C1 segment of cervical spinal cord (tissue), 14 donors: ENCODE measurements at regions not wholly inside any gene's neighbourhood (a gene's known extent, or its start where the extent isn't known, plus 50 kb on each side); places are given as distances from the start of the nearest gene placed in this dataset.

Source experiments
- DNase-seq, 14 donors: peaks; one replicate each; lab custom pipeline; 2025; lab: John Stamatoyannopoulos, UW

DNA sequence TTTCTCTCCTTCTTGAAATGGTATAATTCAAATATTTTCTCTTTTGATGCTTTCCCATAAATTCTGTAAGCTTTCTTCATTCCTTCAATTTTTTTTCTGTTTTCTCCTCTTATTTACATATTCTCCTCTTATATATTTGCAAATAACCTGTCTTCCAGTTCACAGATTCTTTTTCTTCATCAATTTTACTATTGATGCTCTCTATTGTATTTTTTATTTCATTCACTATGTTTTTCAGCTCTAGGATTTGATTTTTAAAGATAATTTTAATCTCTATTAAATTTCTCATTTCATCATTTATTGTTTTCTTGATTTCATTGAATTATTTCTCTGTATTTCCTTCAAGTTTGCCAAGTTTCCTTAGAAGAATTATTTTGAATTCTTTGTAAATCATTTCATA, 54.0 kb upstream of the PRPS1L1 start:
- DNase-seq, result no peak

DNA sequence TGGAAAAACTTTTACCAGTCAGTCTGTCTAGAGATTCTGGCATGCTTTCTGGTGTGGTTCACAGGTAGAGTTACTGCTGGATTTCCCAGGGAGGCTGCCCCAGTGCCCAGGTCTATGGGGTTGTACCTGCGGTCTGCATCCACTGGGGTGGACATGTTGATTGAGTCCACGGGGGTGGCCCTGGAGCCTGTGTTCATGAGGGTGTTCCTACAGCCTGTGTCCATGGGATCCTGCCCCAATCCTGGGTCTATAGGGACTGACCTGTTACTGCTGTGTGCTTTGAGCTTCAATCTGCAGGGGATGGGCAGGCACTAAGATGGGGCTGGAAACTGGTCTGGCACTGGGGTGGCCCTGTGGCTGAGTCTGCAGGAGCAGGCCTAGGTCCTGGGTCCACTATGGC, 54.5 kb upstream of the PRPS1L1 start:
- no peak for DNase-seq

DNA sequence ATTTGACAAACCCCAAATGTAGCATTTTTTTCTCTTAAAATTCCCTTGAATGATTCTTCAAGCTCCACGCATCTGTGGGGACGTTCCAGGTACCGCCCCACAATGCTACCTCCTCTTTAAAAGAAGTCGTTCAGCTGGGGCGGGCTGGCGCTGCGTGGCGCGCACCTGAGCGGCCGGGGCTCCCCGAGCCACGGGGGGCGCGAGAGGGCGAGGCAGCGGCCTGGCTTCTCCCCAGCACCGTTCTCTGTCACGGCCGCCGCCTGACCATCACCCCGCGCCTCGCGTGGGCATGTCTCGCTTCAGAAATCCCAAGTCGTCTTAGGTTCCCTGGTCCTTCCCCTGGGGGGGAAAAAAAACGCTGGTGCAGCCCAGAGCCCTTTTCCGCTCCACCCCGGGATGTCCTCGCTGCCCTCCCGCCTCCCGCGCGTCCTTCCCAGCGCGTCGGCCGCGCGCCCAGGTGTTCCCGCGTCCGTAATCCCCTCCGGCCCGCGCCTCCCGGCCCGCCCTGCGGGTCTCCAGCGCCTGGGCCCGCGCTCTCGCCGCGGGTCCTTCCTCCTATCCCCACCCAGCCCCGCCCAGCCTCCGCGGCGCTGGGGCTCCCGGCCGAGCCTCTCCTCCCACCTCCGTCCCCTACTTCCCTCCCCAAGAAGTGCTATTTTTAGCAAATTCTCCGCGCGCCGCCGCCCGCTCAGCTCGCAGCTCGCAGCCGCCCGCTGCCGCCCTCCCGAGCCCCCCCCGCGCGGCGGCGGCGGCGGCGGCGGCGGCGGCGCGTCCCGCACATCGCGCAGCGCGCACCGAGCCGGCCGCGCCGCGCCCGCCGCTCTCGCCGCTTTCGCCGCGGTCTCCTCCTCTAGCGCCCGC, 58.7 kb upstream of the PRPS1L1 start:
- peak in 5 of 14 donors; percentile 12 to 85 (median 36) for DNase-seq

DNA sequence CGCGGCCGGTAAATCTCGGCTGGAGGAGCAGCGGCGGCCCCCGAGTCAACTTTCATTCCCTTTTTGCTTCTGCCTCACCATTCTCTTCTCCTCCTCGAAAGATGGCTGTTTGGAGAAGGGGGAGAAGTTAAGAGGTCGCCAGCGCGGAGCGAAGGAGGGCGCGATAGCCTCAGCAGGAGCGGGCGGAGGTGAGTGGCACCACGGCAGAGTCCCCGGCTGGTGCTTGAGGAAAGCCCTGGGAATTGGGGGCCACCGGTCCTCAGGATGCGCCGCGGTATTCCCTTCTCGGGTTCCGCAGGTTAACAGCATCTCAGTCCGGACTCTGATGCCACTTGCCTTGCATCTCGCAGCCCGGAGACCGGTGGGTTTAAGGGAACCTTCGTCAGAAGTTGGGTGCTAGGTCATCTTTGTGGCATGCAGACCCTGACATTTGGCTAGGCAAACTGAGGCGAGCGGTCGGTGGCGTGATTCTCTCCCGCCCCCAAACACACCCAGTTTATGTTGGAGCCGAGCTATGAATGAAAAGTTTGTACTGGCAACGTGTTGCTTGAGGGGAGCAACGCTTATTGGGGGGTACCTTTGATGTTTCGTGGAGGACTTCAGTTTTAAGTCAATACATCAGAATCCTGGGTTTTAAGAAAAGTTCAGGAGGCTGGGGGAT, 59.5 kb upstream of the PRPS1L1 start:
- DNase-seq, result peak in 5 of 14 donors; percentile 3 to 70 (median 30)

DNA sequence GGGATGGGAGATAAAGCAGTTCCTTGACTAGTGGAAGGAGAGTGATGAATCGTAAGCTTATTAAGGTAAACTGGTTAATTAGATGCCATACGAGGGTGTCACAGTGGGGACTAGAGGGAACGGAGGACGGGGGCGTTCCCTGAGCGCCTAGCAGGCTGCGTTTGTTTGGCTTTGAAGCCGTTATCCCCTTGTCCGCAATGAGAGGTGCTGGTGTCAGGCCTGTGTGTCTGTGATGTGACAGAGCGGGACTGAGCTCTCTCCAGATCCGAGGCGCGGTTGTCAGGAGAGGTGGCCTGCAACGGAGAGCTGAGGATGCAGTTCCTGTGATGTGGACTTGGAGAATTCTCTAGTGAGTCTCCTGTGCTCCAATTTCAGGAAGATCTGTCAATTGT, 60.0 kb upstream of the PRPS1L1 start:
- DNase-seq, result peak in 4 of 14 donors; percentile 3 to 70 (median 5)

DNA sequence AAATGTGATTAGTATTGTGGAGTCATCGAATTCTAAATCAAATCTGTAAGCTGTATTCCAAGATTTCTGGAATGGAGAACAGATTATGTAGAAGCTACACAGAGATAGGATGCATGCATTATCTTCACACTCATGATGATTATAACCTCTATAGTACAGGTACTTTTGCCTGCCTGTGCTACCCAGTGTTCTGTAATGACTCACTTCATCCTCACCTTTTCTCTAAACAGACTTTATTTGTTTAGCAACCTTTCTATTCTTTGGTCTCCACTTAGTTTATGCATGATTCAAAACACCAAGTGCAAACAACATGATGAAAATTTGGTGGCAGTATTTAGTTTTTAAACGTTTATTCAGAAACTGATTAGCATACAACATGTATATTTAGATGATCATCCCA, 68.4 kb upstream of the PRPS1L1 start:
- DNase-seq, result no peak

DNA sequence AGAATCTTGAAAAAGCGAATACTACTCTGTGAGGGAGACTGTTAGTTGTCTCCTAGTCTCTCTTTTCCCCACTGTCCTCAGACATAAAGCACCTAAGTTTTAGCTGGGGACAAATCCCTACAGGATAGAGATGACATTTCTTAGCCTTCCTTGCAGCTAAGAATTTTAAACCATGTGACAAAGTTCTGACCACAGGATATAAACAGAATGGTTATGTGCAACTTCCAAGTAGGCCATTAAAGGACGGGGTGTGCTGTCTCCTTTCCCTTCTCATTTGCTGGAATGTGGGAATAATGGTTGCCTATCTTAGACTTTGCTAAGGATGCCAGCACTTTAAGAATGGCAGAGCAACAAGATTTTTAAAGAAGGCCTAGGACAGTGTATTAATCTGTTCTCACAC, 74.9 kb upstream of the PRPS1L1 start:
- no peak for DNase-seq

DNA sequence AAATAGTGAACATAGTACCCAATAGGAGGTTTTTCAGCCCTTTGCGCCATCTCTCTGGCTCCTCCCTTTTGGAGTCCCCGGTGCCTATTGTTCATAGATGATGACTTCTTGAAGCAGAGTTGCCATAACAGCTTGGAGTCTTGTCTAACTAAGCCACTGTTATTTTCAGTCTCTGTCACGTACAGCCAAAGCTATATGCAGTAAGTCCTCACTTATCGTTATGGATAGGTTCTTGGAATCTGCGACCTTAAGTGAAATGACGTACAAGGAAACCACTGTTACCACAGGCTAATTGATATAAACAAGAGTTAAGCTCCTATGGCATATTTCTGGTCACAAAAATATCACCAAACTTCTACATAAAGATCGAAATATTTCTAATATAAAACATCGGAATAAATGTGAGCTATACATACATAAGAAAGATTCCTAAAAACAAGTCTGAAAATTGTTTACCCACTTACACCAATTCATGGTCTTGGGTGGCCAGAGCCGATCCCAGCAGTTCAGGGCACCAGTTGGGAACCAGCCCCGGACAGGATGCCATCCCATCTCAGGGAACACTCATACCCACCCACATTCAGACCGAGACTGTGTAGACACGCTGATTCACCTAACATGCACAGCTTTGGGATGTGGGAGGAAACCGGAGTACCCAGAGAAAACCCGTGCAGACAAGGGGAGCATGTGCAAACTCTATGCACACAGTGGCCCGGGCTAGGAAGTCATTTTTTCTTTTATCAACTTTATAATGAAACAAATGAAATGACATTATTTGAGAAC, 76.0 kb upstream of the PRPS1L1 start:
- DNase-seq, result no peak

DNA sequence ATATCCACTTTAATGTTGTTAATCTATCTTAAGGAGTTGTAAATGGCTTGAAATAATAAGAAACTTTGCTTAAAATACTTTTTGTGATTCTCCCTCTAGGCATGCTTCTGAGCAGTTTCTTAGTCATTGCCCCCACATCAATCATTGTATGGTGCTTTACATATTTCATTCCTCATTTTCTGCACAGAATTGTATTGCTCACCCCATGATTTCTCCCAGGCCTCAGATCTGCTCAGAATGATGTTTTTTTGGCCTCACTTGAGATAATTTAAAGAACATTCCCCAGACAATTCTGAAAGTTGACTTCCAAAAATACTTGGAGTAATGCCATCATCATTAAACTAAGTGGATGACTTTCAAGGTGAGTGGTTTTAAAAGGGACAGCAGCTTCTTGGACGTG, 82.1 kb upstream of the PRPS1L1 start:
- DNase-seq, result no peak

DNA sequence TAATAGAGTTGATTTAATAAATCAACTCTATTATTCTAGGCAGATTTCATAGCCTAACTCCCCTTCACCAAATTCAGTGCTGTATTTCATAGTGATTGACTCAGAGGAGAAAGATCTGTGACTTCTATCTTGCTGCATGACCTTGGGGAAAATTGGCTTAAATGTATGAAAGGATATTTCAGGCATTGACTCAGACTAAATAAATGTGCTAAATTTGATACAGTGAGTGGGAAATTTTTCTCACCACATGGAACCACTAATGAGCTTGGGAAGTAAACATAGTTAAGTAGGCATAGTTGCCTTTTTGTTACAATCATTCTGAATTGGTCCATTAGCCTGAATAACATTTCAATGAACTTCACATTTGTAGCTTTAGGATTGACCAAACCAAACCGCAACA, 89.0 kb upstream of the PRPS1L1 start:
- no peak for DNase-seq

DNA sequence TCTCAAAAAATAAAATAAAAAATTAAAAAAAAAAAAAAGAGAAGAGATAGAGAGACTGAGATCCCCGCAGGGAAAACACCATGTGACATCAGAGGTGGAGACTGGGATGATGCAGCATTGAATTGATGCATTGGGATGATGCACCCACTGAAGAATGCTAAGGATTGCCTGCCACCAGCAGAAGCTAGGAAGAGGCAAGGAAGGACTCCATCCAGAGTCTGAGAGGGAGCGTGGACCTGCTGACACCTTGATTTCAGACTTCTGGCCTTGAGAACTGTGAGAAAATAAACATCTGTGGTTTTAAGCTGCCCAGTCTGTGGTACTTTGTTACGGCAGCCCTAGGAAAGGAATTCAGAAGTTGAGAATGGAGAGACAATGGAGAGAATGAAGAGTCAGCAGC, 89.8 kb upstream of the PRPS1L1 start:
- DNase-seq, result no peak

DNA sequence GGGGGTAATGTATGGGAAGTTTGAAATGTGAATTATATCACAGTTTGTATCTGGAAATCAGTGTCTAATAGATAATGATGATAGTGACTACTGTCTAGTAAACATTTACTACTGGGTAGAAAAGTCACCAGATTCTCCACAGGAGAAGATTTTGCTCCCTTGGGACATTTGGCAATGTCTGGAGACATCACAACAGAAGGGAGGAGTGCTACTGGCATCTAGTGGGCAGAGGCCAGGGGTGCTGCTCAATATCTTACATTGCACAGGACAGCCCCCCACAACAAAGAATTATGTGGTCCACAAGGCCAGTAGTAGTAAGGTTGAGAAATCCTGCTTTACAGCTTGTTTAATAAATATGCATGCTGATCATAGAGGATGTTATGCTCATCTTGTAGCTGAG, 92.3 kb upstream of the PRPS1L1 start:
- no peak for DNase-seq

DNA sequence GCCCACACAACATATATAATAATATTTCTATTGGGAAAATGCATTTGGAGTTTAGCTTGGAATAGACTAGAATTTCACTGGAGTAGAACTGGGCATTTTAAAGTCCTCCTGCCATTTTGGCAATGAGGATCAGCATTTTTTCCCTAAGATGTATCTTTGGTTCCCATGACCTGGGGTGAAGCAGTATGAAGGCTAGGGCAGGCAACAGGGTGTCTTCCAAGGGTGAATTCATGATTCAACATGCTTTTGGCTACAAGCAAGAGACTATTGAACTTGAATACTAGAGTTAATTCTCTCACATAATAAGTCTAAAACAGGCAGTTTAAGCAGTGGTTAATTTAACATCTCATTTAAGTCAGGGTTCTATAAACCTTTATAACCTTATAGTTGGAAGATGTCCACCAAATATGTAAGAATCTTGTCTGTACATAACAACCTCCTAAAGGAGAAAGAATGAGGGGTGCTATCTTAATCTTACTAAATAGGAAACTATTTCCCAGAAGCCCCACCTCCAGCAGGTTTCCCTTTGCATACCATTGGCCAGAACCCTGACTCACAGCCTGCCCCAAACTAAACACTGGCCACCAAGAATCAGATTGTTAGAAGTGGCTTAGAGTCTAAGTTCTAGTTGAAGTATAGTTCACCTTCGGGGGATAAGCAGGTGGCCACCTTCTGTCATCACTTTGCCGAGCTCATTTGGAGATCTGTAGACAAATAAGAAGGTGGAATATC, 96.0 kb upstream of the PRPS1L1 start:
- DNase-seq, result no peak

DNA sequence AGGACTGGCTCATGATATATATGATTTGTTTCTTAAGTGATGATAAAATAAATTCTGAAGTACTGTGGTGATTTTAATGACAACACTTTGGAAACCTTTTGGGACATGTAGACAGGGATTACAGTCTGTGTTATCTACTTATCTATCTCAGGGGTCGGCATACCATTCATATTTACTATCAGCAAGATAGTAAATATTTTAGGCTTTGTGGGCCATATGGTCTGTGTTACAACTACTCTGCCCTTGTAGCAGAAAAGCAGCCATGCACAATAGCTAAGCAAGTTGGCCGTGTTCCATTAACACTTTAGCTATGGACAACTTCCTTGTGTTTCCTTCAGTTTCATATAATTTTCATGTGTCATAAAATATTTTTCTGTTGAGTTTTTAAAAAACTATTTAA, 97.8 kb upstream of the PRPS1L1 start:
- DNase-seq, result no peak

DNA sequence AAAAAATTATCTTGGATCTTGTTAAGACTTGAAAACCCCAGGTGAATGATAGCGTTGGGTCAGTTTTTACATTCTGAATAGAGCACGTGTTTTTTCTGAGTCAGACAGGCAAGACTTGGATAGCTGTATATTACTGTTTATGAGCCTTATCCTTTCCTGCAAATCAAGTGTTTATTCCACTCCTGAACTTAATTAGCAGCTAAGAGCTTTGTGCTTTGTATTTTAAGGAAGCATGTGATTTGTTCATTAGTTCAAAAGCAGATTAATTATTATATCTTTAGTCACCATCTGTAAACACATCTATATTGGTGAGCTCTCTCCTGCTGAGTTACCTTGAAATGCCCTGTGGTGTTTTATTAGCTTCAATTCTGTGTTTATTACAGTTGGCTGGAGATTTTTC, 98.6 kb upstream of the PRPS1L1 start:
- DNase-seq, result no peak

DNA sequence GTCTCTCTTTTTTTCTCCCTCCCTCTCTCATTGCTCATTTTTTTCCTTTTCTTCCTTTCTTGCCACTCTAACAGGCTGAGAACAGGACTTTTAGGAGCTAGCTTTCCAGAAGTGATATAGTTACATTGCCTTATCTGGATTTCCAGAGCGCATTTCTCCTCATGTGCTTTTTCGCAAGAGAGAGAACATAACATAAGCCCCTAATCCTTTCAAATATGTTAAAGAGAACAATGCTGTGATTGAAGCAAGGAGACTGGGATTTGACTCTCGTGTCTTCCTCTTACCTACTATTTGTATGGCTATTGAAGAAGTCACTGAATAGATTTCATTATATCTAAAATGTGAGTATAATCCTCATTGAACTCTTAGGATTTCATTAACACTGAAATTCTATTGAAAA, 101.2 kb upstream of the PRPS1L1 start:
- DNase-seq, result no peak

DNA sequence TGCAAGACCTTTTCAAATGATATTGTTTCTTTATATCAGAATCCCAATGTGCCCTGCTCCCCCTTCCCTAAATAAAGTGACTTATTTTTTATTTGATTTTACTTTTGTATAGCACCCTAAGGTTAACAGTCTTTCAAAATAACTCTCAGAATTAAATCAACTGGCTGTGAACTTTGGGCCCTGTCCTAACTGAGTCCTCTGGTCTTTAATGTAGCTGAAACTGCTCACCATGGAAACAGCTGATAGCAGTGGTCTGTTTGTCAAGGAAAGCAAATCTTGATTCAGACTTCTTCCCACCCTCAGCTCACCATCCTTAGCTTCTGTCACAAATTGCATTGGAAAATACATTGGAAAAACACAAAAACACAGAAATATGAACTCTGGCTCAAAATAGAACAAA, 105.2 kb upstream of the PRPS1L1 start:
- no peak for DNase-seq

DNA sequence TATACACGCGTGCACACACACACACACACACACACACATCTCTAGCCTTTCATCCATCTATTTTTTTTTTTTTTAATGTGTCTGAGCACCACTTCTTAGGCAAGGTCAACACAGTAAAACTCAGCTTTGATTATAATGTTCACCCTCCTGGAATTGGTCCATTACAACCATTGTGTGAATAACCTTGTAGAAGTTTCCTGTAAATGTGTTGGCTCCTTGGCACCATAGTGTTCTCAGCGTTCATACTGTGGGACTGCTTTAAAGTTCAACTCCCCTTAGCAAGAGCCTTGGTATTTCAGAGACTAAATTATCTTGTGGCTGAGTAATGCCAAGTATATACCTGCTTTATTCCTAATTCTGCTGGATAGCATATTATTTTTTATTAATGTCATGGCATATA, 106.3 kb upstream of the PRPS1L1 start:
- DNase-seq, result no peak

DNA sequence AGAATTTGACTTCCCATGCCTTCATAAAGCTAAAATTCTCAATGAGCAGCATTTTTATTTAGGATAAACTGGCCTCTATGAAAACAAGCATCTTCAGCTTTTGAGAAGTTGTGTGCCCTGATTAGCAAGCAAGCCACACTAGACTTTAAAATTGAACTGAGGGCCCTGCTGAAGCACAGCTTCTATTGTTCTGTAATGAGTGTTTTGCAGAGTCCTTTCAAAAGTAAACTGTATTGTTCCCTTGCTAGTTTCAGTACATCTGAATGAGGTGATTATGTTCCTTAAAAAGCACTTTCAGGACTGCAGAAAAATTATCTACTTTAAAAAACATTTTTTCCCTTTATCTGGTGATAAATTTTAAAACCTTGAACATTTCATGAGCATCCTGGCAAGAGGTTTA, 113.3 kb upstream of the PRPS1L1 start:
- no peak for DNase-seq

DNA sequence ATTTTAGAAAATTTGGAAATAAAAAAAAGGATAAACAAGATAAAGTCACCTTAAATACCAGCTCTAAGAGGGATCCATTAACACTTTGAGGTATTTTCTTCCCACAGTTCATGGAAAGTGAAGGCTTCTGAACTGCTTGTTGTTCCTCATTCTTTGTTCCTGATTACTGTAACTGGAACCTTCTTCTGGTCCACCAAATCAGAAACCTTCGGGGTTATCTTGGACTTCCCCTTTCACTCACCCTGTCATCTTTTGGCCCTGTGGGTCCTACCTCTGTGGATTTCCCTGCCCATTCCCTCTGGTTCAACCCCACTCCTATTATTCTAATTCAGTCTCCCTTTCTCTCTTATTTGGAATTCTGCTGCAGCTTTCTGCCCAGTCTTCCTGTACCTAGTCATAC, 116.5 kb upstream of the PRPS1L1 start:
- DNase-seq, result no peak

DNA sequence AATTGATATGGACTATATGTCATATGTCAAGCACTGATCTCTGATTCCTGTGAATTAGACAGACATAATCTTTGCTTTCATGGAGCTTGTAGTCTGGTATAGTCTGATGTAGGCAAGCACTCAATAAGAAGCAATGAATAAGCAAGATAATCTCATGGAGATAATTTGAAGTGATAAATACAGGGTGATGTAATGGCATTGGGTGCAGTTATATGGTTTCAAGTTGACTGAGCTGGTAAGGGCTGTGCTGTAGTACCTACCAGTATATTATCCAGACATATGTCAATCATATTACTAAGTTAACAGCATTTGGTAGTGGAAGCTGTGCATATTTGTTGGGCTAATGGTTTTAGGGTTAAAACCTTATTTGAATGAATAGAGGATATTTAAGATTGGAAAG, 117.5 kb upstream of the PRPS1L1 start:
- no peak for DNase-seq

DNA sequence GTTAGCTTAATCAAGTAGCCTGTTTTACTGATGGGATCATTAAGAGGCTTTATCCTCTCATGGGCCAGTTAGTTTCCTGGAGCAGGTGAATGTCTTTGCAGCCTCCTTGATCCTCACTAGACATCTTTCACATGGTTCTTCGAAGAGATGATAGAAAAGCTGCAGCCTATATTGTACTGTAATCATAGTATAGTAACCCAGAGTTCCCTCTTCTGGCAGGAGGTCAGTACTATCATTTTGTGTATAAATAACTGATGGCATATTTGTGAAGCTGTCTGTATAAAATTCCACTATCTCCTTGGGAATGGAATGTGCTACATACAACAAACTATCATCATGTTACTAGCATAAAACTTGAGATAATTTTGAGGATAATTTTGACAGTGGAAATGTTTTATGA, 123.8 kb upstream of the PRPS1L1 start:
- no peak for DNase-seq
